ENCODE measurements at regions not wholly inside any gene's neighbourhood (a gene's known extent, or its start where the extent isn't known, plus 50 kb on each side); places are given as distances from the start of the nearest gene placed in this dataset.

DNA sequence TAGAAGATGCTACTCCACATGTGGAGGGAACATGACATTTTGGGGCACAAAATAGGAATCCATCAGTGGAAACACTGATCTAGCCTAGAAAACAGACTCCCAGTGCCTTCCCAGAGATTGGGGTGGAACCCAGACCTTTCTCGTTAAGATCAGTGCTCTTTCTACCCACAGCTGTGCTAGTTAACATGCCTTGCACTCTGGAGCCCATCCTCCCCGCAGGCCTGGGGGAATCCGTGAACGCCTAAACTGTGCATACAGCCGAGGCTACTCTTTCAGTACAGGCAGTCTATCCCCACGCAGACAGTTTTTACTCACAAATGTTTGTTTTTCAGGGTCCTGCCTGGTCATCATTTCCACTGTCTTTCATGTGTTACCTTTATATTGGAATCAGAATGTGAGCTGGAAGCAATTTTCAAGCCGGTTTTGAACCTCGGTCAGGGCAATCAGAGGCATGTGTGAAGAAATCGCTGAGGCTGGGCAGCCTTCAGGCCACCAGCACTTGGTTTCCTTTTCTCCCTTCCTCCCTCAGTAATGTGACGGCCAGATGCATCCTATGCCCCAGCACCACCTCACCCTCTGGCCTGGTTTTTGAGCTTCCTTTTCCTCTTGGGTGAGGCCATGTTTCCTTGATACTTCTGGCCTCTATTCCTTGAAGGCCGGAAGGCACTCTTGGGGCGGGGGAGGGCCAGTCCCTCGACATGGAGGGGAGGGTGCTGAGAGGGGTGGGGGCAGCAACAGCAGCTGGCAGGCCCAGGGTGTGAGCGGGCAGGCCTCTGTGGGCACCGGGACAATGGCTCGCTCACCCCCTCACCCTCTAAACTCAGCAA, 123.6 kb upstream of the GALNT15 start:
- DNase-seq (ENCODE audit: low read depth), result no peak
- TF ChIP-seq, protein P1, sequence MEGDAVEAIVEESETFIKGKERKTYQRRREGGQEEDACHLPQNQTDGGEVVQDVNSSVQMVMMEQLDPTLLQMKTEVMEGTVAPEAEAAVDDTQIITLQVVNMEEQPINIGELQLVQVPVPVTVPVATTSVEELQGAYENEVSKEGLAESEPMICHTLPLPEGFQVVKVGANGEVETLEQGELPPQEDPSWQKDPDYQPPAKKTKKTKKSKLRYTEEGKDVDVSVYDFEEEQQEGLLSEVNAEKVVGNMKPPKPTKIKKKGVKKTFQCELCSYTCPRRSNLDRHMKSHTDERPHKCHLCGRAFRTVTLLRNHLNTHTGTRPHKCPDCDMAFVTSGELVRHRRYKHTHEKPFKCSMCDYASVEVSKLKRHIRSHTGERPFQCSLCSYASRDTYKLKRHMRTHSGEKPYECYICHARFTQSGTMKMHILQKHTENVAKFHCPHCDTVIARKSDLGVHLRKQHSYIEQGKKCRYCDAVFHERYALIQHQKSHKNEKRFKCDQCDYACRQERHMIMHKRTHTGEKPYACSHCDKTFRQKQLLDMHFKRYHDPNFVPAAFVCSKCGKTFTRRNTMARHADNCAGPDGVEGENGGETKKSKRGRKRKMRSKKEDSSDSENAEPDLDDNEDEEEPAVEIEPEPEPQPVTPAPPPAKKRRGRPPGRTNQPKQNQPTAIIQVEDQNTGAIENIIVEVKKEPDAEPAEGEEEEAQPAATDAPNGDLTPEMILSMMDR (IDR thresholded peaks at IDR 0.05; ENCODE audit: low read length, missing control alignments), result no peak
- H3K4me3 ChIP-seq (replicated peaks; ENCODE audit: low read depth, low read length), result no peak overlapping the region

DNA sequence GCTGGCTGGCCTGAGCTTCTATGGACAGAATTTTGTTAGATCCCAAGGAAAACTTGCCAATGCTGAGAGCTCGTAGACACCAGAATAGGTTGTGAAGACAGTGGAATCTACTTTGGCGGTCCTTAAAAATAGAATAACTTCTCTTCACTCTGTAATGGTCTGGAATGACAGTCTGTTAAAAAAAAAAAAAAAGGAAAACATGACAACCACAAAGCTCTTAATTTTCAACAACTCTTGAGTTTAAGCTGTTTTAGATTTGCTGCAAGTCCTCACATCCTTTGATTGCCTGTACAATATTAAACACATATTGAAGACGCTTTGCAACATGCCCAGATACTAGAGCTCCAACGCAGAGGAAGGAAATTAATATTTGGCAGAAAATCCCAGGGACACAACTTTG, 122.8 kb upstream of the GALNT15 start:
- TF ChIP-seq, protein P1 (IDR thresholded peaks at IDR 0.05; ENCODE audit: low read length, missing control alignments), result no peak
- no peak for DNase-seq (ENCODE audit: low read depth)
- H3K4me3 ChIP-seq (replicated peaks; ENCODE audit: low read depth, low read length), result no peak overlapping the region

DNA sequence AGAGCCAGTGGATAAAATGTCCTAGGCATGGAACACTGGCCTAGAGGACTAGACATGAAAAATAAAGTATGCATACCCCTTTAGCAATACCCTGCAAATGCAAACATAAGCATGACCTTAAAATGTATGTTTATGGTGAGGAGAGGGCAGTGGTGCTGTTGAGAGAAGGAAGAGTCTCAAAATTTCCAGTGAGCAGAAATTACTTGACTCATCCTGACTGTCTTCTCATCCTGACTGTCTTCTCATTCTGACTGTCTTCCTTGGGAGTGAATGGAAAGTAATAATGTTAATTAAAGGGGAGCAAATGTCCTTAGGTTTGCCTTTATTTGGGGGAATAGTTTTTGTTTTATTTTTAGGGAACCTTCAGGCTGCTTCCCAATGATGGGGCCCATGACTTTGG, 121.5 kb upstream of the GALNT15 start:
- H3K4me3 ChIP-seq (replicated peaks; ENCODE audit: low read depth, low read length), result no peak overlapping the region
- TF ChIP-seq, protein P1 (IDR thresholded peaks at IDR 0.05; ENCODE audit: low read length, missing control alignments), result no peak
- no peak for DNase-seq (ENCODE audit: low read depth)

GRCh38 chr3:16053794-16054193, 120.7 kb upstream of the GALNT15 start:
- TF ChIP-seq, protein P1 (IDR thresholded peaks at IDR 0.05; ENCODE audit: low read length, missing control alignments), result no peak
- no peak overlapping the region for H3K4me3 ChIP-seq (replicated peaks; ENCODE audit: low read depth, low read length)
- DNase-seq (ENCODE audit: low read depth), result no peak

GRCh38 chr3:16055606-16056211, 118.8 kb upstream of the GALNT15 start:
- TF ChIP-seq, protein P1 (IDR thresholded peaks at IDR 0.05; ENCODE audit: low read length, missing control alignments), result no peak
- H3K4me3 ChIP-seq (replicated peaks; ENCODE audit: low read depth, low read length), result no peak overlapping the region
- DNase-seq (ENCODE audit: low read depth), result no peak

- peak; percentile 57 for DNase-seq (ENCODE audit: low read depth)
- TF ChIP-seq, protein P1 (IDR thresholded peaks at IDR 0.05; ENCODE audit: low read length, missing control alignments), result no peak
- H3K4me3 ChIP-seq (replicated peaks; ENCODE audit: low read depth, low read length), result no peak overlapping the region
Observed at GRCh38 chr3:16056217-16056616, 118.3 kb upstream of the GALNT15 start.

Data from fibroblast of pulmonary artery (primary cell).